SK-N-SH treated with all-trans-retinoic acid at 6 μM for 48 hours (cell line): ENCODE measurements at regions not wholly inside any gene's neighbourhood (a gene's known extent, or its start where the extent isn't known, plus 50 kb on each side); places are given as distances from the start of the nearest gene placed in this dataset.

Experiments
- ARNTL ChIP-seq: fragments of 450-650 bp; formaldehyde crosslinking; IDR thresholded peaks from 2 replicates; pipeline ENCODE4 v1.5.0; 2020; ENCODE audit warnings: low read depth, mild to moderate bottlenecking, moderate library complexity, borderline replicate concordance
- CREB5 ChIP-seq: fragments of 250-450 bp; sonication (Bioruptor Pico); IDR thresholded peaks from 2 replicates; pipeline ENCODE4 v1.5.1; 2020; ENCODE audit warnings: low read depth, mild to moderate bottlenecking, moderate library complexity
- CSDC2 ChIP-seq: fragments of 250-450 bp; sonication (Bioruptor Pico); IDR thresholded peaks from 2 replicates; pipeline ENCODE4 v1.5.0; 2020; ENCODE audit warnings: mild to moderate bottlenecking, moderate library complexity
- ESRRG ChIP-seq: fragments of 250-450 bp; sonication (Bioruptor Pico); IDR thresholded peaks from 2 replicates; pipeline ENCODE4 v1.6.1; 2021; ENCODE audit warnings: mild to moderate bottlenecking
- OSR1 ChIP-seq: fragments of 250-450 bp; sonication (Bioruptor Pico); IDR thresholded peaks from 2 replicates; pipeline ENCODE4 v1.8.0; 2022; ENCODE audit warnings: moderate library complexity, mild to moderate bottlenecking, inconsistent platforms
- RARB ChIP-seq: fragments of 250-450 bp; sonication (Bioruptor Pico); IDR thresholded peaks from 2 replicates; pipeline ENCODE4 v1.8.0; 2021; ENCODE audit warnings: mild to moderate bottlenecking, moderate library complexity
- TCF4 ChIP-seq: fragments of 250-450 bp; sonication (Bioruptor Pico); IDR thresholded peaks from 2 replicates; pipeline ENCODE4 v1.8.0; 2021; ENCODE audit warnings: mild to moderate bottlenecking, moderate library complexity, borderline replicate concordance
- TOX ChIP-seq: fragments of 250-450 bp; sonication (Bioruptor Pico); IDR thresholded peaks from 2 replicates; pipeline ENCODE4 v1.8.0; 2021; ENCODE audit warnings: mild to moderate bottlenecking, moderate library complexity, borderline replicate concordance
- ZFP3 ChIP-seq: fragments of 250-450 bp; sonication (Bioruptor Pico); IDR thresholded peaks from 2 replicates; pipeline ENCODE4 v1.5.0; 2020; ENCODE audit warnings: mild to moderate bottlenecking, moderate library complexity
- ZFP30 ChIP-seq: fragments of 450-650 bp; formaldehyde crosslinking; IDR thresholded peaks from 2 replicates; pipeline ENCODE4 v1.5.0; 2022; ENCODE audit warnings: mild to moderate bottlenecking, moderate library complexity
- ZNF565 ChIP-seq: fragments of 450-650 bp; formaldehyde crosslinking; conservative IDR thresholded peaks from 2 replicates; pipeline ENCODE4 v1.5.0; 2020; ENCODE audit warnings: low read depth, mild to moderate bottlenecking, moderate library complexity
- TF ChIP-seq, protein P1 (sequence below): fragments of 250-450 bp; sonication (Bioruptor Pico); IDR thresholded peaks from 2 replicates; pipeline ENCODE4 v1.8.0; 2020; ENCODE audit warnings: mild to moderate bottlenecking, moderate library complexity, borderline replicate concordance

DNA sequence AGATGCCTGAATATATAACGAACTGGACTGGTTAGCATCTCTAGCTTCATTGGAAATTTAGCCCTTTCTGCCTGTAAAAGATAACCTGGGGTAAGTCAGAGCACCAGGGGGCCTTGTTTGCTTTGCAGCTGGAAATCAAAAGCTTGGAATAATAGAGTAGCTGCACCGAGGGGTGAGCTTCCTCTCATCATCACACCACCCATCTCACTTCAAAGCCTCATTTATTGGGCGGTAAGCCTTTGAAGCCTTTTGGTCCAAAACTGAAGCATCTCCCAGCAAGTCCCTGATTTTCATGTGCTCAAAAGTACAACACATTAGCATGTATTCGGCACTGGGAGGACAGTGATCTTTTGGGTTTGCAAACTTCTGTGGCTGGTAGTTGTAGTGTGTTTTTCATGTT lies 405.1 kb downstream of the FOXO1 start:
- TF ChIP-seq, protein P1, sequence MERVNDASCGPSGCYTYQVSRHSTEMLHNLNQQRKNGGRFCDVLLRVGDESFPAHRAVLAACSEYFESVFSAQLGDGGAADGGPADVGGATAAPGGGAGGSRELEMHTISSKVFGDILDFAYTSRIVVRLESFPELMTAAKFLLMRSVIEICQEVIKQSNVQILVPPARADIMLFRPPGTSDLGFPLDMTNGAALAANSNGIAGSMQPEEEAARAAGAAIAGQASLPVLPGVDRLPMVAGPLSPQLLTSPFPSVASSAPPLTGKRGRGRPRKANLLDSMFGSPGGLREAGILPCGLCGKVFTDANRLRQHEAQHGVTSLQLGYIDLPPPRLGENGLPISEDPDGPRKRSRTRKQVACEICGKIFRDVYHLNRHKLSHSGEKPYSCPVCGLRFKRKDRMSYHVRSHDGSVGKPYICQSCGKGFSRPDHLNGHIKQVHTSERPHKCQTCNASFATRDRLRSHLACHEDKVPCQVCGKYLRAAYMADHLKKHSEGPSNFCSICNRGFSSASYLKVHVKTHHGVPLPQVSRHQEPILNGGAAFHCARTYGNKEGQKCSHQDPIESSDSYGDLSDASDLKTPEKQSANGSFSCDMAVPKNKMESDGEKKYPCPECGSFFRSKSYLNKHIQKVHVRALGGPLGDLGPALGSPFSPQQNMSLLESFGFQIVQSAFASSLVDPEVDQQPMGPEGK (CRISPR knock-in tag) = no peak
- TF ChIP-seq CSDC2 (CRISPR knock-in tag) (no peak), ZFP30 (CRISPR knock-in tag) (no peak), RARB (CRISPR knock-in tag) (no peak), ZNF565 (CRISPR knock-in tag) (no peak), ZFP3 (CRISPR knock-in tag) (no peak), CREB5 (no peak), OSR1 (CRISPR knock-in tag) (no peak), ESRRG (CRISPR knock-in tag) (no peak), TCF4 (CRISPR knock-in tag) (no peak), TOX (no peak), ARNTL (CRISPR knock-in tag) (no peak)
